ENCODE measurements at regions not wholly inside any gene's neighbourhood (a gene's known extent, or its start where the extent isn't known, plus 50 kb on each side); places are given as distances from the start of the nearest gene placed in this dataset.
A peak's percentile ranks its signal among the peaks of the same experiment; 100 is the strongest.

- H3K4me1 Mint-ChIP-seq: peaks cover 34% of the 10 kb centered on the region
- Histone ChIP-seq H3K4me2 (no peak overlapping the region), H3K27me3 (ENCODE audit: insufficient read depth) (no peaks in the 10 kb centered on the region), H3K4me3 (no peak overlapping the region), H3K79me2 (replicated peaks; ENCODE audit: insufficient read depth) (no peaks in the 10 kb centered on the region), H4K20me1 (replicated peaks; ENCODE audit: insufficient read depth) (no peaks in the 10 kb centered on the region), H3K27ac (ENCODE audit: low read depth) (no peak overlapping the region), H3F3A (replicated peaks; ENCODE audit: low read depth) (no peaks in the 10 kb centered on the region), H3K36me3 (ENCODE audit: insufficient read depth) (no peaks in the 10 kb centered on the region), H3K9me2 (ENCODE audit: insufficient read depth) (peaks cover 3% of the 10 kb centered on the region; the same call in 1 of the 2 replicates), H2AFZ (peak overlapping the region; percentile 79; the same call in 1 of the 2 replicates), H3K4me1 (ENCODE audit: insufficient read depth) (peaks cover 13% of the 10 kb centered on the region)
- H3K36me3 Mint-ChIP-seq (ENCODE audit: low read depth): no peaks in the 10 kb centered on the region
- no peak overlapping the region for H3K27ac Mint-ChIP-seq
- no peaks in the 10 kb centered on the region; the same call in 2 of the 3 replicates for H3K9me3 Mint-ChIP-seq
- H3K4me3 Mint-ChIP-seq: no peak overlapping the region
- no peak for ATAC-seq
- no peak for DNase-seq (ENCODE audit: low spot score)
- TF ChIP-seq CREB1 (CRISPR knock-in tag; IDR thresholded peaks at IDR 0.05; ENCODE audit: low read depth): no peak
- TF ChIP-seq STAT1 (IDR thresholded peaks at IDR 0.05; ENCODE audit: unreplicated experiment): no peak
- TF ChIP-seq POLR2AphosphoS5 (IDR thresholded peaks at IDR 0.05; ENCODE audit: low read depth): no peak
- no peak for TF ChIP-seq ZNF462 (CRISPR knock-in tag; IDR thresholded peaks at IDR 0.05)
- TF ChIP-seq, protein P1, sequence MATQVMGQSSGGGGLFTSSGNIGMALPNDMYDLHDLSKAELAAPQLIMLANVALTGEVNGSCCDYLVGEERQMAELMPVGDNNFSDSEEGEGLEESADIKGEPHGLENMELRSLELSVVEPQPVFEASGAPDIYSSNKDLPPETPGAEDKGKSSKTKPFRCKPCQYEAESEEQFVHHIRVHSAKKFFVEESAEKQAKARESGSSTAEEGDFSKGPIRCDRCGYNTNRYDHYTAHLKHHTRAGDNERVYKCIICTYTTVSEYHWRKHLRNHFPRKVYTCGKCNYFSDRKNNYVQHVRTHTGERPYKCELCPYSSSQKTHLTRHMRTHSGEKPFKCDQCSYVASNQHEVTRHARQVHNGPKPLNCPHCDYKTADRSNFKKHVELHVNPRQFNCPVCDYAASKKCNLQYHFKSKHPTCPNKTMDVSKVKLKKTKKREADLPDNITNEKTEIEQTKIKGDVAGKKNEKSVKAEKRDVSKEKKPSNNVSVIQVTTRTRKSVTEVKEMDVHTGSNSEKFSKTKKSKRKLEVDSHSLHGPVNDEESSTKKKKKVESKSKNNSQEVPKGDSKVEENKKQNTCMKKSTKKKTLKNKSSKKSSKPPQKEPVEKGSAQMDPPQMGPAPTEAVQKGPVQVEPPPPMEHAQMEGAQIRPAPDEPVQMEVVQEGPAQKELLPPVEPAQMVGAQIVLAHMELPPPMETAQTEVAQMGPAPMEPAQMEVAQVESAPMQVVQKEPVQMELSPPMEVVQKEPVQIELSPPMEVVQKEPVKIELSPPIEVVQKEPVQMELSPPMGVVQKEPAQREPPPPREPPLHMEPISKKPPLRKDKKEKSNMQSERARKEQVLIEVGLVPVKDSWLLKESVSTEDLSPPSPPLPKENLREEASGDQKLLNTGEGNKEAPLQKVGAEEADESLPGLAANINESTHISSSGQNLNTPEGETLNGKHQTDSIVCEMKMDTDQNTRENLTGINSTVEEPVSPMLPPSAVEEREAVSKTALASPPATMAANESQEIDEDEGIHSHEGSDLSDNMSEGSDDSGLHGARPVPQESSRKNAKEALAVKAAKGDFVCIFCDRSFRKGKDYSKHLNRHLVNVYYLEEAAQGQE (IDR thresholded peaks at IDR 0.05; ENCODE audit: unreplicated experiment): no peak
- TF ChIP-seq ZNF114 (CRISPR knock-in tag; IDR thresholded peaks at IDR 0.05): no peak
- no peak for TF ChIP-seq NANOG (IDR thresholded peaks at IDR 0.05; ENCODE audit: borderline replicate concordance)
- TF ChIP-seq, protein P2, sequence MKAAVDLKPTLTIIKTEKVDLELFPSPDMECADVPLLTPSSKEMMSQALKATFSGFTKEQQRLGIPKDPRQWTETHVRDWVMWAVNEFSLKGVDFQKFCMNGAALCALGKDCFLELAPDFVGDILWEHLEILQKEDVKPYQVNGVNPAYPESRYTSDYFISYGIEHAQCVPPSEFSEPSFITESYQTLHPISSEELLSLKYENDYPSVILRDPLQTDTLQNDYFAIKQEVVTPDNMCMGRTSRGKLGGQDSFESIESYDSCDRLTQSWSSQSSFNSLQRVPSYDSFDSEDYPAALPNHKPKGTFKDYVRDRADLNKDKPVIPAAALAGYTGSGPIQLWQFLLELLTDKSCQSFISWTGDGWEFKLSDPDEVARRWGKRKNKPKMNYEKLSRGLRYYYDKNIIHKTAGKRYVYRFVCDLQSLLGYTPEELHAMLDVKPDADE (IDR thresholded peaks at IDR 0.05): no peak
- TF ChIP-seq CTCF (conservative IDR thresholded peaks at IDR 0.05; ENCODE audit: low read depth in 2 of 2): no peak
- TF ChIP-seq EZH2 (IDR thresholded peaks at IDR 0.05; ENCODE audit: low read depth, unreplicated experiment): no peak
- H3K27me3 Mint-ChIP-seq (ENCODE audit: insufficient read depth, low read depth, poor library complexity): peaks cover 7% of the 10 kb centered on the region
These were observed 309.6 kb upstream of the PRKCQ start for GRCh38 chr10:6889718-6890117.
